ENCODE measurements at regions not wholly inside any gene's neighbourhood (a gene's known extent, or its start where the extent isn't known, plus 50 kb on each side); places are given as distances from the start of the nearest gene placed in this dataset.

DNA sequence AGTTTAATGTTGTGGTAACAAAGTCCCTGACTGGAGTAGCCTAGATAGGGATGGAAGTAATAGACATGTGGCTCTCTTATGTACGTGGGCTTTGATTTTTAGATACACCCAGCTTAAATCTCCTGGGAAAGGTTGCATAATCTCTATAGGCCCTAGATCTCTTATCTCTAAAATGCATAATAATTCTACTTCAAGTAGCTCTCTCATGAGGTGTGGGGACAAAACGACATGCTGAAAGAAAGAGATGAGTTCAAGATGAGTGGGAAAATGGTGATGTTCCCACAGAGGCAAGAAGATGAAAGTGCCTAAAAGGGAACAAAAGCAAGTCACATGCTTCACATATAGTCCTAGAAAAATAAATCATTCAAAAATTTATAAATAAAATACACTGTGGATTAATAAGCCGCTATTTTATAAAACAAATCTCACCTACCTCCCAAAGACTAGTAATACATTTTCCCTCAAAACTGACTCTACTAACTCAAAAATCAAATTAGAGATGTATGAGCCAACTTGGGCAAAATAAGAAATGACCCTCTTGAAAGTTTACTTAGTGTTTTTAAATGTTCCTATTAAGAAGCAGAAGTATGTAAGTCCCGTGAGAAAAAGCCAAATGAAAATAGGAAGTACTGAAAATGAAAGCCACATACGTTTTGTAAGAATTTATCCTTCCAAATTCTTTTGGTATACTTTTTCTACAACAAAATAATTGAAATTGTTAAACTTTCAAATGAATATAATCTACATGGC lies 148.2 kb upstream of the ITGA4 start:
- DNase-seq, result no peak

DNA sequence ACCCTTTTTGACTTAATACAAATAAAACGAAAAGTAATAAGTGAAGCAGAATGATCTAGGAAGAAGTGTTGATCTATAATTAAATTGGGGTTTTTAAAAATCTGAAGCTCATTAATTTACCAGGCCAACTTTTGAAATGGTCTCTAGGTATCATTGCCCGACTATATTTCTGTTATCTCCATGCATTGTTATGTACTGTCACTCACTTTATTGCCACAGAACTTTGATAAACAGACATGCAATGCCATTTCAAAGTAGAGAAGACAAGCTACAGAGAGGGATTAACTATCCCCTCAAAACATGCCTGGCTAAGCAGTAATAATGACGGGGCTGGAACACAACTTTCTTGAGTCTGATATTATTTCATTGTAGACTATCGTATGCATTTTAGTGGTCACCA lies 147.6 kb upstream of the ITGA4 start:
- DNase-seq, result no peak

DNA sequence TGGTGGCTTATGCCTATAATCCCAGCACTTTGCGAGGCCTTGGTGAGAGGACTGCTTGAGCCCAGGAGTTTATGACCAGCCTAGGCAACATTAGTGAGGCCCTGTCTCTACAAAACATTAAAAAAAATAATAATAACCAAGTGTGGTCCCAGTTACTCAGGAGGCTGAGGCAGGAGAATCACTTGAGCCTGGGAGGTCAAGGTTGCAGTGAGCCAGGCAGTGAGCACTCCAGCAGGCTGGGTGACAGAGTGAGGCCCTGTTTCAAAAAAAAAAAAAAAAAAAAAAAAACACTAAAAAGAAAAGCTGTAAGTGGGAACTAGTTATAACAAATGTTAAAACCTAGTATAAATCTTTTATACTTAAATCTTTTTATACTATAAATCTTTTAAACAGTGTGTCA lies 146.2 kb upstream of the ITGA4 start:
- DNase-seq, result peak; percentile 29

DNA sequence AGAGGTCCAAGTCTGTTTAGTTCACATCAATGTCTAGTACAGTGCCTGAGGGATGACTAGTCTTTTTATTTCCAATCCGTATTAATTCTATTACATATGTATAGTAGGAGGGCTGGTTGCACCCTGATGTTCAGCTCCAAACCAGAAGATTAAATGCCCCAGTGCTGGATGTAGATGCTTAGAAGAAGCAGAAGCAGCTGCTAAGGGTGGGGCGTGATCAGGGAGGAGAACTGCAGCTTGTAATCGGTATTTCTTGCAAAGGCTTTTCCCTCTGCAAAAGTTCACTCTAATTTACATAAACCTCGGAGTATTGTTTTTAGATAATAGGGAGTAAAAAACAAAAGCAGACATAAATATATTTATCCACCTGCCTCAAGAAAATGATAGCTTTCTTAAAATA lies 145.3 kb upstream of the ITGA4 start:
- DNase-seq, result no peak

DNA sequence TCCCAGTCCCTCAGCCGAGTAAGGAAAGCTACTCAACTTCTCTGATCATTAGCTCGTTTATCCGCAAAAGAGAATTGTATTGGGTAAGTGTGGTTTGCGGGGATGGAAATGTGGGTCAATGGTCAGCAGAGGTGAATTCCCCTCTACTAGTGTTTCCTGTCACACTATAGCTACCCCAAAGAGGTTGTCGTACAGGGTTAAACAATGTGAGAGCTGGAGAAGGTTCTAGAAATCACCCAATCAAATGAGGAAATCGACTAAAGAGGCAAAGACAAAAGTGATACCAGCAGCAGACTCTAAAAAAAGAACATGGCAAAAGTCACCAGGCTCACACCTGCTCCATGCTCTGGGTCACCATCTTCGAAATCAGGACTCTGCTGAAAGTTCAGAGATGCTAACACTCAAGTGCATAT lies 144.7 kb upstream of the ITGA4 start:
- DNase-seq, result no peak

DNA sequence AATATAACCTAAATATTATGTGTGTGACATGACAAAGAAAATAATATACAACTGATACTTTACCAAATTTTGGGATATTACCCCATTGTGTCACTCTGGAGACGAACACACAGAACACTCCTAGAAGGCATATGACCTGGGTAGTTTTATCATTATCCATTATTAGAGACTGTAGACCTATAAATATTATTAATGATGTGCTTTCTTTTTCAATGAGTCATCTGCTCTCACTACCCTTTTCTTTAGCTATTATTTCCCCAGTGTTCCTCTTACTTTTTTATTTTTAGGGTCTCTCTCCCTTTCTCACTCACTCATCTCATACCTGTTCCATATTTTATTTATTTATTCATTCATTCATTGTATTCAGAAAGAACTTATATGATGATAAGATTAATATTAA lies 143.3 kb upstream of the ITGA4 start:
- DNase-seq, result no peak

DNA sequence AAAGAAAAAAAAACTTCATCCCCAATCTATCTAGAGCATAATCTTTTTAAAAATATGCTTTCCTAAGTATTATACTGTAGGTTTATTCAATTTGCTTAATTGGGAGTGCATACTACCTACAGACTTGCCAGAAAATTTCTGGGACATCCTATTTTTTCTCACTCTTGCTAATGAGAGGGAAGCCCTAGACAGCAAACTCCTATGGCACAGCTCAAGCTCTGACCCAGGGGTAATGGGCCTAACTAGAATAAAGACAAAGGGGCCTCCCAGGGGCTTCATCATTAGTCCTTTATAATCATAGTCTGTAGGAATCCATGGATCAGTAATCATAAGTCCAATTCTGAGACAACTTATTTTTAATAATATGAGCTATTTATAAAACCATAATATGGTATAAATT lies 142.6 kb upstream of the ITGA4 start:
- DNase-seq, result no peak

DNA sequence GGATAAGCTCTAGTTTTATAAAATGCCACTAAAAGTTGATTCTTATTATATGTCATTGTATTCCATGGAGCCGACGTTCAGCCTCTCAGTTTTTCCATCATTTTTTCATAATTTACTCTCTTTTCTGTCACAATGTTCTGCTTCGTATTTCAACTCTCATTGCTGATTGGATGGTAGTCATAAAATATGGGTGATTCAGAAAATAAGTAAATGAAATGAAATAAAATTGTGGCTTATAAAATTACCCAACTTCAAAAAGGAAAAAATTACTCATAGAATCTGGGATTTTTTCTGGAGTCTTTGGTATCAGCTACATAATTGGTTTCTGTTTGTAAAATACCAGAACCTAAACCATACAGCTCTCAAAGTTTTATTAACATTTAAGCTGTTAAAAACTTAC lies 139.7 kb upstream of the ITGA4 start:
- DNase-seq, result no peak

DNA sequence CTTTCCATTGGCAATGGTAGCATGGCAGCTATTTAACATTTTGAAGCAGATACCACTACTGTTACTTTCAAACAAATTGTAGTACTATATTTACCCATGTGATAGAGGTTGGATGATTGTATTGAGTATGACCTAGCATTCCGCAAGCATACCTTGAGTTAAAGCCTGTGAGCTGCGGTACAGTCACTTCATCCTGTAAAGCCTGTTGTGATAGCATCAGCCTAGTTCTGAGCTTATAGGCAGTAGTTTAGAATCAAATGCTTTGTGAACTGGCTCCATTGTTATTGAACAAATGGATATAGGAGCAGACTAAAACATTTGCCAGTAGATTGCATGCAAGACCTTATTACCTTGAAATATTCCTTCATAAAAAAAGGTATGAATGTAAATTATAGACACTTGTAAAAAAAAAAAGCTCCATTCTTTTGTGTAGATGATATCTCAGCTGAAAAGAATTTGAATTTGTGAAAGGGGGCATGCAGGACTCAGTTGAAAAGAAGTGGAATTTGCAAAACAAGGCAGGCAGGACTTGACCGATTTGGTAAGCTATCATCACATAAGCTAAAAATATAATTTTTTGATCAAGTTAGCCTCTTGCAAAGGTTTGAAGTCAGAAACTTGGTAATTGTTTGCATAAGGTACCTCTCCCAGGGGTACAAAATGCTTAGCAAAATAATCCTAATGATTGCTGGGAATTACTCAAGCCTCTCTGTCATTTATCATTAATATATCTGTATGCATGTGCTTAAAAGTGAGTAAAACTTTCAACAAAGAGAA lies 138.5 kb upstream of the ITGA4 start:
- no peak for DNase-seq

DNA sequence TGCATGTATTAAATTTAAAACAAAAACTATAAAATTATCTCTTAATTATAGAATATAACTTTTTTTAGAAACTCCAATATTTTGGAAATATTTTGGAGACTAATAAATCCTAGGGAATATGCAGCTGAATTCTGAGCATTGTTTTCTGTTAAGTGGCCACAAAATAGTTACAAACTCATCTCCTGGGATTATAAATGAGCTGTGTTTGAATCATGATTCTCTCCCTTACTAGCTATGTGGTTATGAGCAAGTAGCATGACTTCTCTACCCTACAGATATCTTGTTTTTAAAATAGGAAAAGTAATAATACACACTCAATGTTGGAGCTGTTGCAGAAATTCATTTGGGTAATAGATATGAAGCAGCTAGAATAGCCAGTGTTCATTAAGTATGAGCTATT lies 137.9 kb upstream of the ITGA4 start:
- DNase-seq, result no peak

DNA sequence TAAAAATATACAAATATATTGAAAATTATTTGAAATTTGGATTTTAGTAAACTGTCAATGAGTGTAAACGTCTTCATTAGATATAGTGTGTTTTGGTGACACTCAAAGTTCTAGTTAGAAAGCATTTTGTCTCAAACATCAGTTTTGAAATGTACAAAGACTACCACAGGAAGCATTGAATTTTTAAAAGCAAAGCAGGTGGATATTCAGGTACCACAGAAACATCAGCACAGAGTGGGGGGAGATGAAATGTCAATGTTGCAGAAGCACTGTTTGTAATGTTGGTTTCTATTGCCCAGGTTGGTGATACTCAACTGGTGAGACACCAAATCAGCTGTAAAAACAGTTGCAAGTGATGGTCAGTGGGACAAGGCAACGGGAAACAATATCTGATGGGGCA lies 136.5 kb upstream of the ITGA4 start:
- DNase-seq, result no peak

DNA sequence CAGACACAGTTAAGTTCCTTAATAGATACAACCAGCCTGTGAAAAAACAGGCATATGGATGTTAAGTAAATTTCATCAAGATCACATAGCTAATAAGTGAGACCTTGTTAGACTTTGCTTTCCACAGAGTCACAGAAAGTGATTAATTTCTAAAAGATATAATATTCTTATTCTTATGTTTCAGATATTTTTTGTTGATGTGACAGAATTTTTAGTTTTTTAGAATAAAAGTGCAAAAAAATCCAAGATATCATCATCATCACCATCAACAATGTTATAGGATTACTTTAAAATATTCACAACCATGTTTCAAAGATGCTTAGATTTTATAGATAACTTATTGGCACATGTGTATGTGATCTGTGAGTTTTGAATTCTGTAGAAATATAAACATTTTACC lies 132.3 kb upstream of the ITGA4 start:
- no peak for DNase-seq

DNA sequence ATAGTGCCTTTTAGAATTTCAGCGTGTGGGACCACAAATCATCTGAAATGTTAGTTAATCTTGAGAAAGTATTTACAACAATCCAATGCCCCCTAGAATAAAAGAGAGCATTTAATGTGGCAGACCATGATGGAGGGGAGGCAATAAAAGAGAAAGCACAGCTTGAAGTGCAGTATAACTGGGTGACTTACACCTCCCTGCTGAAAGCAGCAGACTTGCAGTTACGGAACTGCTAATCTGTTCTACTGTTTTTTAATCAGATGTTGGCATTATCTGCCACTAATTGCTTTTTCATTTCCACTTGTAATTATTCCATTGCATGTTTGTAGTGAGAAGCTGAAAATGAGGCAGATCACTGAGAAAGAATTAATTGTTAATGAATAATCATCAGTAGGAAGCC lies 130.5 kb upstream of the ITGA4 start:
- DNase-seq, result no peak

DNA sequence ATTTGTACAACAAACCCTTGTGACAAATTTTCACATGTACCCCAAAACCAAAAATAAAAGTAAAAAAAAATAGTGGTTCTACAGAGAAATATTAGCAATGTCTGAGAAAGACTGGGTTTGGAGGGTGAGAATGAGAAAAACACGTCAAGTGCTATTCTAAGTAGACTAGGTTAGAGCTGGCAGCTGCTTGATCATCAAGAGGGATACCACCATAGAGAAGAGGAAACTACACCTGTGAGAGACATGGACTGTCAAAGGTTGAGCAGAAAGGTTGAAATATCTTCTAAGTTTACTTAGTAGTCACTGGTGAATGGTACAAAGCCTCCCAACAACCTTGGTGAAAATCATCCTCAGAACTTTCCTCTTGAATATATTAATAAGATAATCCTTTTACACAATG lies 126.9 kb upstream of the ITGA4 start:
- no peak for DNase-seq

DNA sequence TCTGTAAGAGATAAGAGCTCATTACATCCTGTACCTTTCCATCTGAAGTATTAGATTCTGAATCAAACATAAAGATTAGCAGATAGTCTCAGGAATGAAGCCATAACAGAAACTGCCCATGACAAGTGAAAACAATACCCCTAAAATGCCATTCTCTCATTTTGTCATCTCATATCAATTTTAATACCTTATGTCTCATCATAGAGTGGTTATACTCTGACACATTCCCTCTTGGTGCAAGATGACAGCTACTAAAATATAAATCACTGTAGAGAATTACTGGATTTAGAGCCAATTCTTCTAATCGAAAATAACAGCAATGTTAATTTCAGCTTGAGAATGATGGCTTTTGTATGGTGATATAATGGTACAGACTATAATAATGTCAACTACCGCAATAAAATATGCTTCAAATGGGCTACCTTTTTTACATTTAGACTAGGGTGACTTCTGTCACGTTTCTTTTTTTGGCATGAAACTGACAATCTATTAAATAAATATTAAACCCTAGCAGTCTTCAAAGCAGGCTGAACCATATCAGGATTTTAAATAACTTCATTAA lies 125.1 kb upstream of the ITGA4 start:
- no peak for DNase-seq

DNA sequence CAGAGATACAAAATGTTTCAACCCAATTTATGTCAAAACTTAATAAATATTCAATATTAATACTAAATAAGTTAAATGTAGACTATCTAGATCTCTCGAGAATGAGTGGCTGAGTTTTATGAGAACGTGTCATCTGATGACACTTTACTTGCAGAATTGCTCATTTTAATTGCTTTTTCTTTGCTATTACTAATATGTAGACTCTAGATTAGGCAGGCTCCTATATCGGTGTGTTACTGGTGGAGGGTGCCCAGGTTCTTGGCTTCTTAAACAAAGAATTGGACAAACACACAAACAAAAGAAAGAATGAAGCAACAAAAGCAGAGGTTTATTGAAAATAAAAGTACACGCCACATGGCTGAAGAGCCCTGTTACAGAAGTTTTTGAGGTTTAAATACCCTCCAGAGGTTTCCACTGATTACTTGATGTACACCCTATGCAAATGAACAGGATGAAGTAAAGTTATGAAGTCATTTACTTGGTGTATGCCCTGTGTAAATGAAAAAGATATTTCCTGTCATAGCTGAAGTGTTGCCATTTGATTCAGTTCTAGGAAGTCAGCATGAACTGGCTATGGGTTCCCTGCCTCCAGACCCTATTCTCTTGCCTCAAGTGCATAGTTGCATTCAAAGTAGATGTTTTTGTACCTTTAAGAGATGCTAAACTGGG lies 122.9 kb upstream of the ITGA4 start:
- DNase-seq, result no peak

DNA sequence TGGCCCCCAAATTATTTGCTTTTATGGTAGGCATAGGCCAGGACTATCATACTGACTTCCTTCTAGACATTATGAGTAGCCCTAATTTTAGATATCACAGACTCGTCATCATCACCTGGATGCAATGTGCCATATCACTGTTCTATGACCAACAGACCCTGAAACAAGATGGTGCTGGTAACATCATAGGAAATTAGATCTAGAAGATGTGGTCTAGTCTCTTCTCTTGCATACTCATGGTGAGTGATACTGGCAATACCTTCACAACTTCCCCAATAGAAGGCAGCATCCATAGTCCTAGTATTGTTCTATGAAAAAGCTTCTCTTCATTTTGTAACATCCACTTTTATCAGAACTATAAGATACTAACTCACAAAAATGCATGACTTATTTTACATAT lies 116.3 kb upstream of the ITGA4 start:
- no peak for DNase-seq

DNA sequence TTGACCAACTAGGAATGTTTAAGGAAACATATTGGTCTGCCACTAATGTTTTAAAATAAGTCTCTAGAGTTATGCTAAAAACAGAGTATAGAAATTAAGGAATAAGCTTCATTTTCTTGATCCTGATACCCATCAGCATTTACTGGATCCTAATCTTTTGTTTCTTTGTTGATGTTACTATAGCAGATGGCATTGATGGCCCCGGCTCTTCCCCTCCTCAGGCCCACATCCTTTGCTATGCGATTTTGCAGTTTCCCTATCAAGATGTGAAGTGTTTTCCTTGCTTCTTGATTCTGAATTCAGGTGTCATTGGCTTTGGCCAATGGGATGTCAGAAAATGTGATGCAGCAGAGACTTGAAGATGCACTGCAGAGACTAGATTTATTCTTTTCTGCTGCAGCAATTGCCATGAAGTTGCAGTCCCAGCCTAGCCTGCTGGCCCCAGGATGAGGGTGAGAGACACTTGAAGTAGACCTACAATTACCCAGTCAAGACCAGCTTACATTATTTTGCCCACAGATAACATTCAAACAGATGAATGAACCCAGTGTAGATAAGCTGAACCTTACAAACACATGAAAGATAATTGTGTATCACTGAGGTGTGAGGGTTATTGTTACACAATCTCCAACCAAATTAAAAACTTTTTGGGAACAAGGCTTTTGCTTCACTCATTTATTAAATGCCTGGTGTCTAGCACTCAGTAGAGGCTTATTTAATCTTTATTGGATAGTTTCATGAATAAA lies 115.2 kb upstream of the ITGA4 start:
- DNase-seq, result no peak

DNA sequence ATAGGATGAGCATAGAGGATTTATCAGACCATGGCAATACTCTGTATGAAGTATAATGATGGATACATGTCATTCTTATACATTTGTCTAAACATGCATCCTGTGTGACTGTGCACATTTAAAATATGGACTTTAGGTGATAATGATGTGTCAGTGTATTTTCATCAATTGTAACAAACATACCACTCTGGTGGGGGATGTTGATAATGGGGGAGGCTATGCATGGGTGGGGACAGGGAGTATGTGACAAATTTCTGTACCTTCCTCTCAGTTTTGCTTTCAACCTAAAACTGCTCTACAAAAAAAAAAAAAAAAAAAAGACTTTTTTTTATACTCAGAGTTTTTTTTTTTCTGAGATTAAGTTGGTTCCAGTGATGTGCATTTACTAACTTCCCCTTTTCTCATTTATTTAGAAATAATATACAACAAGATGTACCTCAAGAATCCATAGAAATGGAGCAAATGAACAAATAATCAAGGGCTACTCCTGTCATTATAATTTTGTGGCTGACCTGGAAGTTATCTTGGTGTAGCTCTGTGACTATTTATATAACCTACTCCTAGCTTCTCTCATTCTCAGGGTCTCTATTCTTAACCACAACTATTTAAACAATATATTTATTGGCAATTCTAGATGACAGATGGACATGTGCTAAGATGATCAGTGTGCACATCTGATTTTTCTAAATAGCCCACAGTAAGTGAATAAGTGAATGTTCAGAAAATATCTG lies 108.9 kb upstream of the ITGA4 start:
- DNase-seq, result no peak

DNA sequence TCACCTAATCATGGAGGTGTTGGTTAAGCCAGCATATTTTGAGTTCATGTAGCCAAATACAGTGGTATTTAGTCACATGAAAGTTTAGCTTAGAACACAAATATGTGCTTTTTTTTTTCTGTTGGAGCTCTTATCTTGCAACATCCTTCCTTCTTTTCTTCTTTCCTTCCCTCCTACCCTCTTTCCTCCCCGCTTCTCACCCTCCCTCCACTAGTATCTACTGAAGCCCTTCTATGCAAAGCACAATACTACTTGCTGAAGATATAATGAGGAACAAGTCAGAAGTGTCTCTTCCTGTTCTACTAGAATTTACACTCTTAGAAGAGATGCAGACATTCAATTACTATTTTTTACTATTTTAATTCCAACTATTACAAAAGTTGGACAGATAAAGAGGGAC lies 105.0 kb upstream of the ITGA4 start:
- no peak for DNase-seq

DNA sequence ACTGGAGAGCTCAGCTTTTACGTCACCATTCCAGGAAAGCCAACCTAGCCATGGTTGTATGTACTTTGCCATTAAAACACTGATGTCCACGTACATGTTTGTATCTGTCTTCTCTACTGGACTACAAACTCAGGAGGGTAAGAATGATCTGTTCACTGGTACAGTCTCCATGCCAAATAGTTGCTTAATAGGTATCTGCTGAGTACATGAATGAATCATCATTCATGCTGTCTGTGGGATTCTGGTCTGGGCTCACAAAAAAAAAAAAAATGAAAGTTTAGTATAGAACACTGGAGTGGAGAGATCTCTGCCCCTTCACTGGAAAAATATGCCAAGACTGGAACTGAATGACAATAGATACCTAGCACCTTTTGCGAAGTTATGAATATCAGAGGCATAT lies 102.6 kb upstream of the ITGA4 start:
- DNase-seq, result no peak

DNA sequence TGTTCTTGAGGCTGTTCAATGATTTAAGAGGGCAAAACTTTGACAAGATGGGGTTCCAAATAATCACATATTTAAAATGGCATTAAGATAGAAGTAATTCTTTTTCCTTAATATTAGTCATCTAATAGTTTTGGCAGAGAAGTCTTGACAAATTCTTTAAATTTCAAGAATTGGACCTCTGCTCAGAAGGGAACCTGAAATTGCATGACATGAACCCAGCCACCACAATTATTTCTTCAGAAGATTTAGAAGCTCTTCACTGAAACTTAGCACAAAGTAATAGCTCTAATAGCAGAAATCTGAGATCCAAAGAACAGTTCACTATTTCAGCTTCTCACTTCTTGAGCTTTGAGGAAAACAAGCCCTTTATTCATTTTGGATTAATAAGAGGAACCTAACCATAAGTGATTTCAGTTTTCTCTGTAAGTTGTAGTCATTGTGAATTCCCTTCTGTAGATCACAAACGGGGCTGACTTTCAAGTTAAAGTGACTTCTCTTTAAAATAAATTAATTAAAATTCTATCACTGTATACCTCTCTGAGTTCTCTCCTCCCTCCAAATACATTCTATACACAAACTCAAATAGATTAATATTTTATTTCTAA lies 100.6 kb upstream of the ITGA4 start:
- no peak for DNase-seq

All from activated T-cell treated with anti-CD3 and anti-CD28 coated beads, Interleukin-2, amount 50 U/mL, for 1 hour (primary cell).